Dermis microvascular lymphatic vessel endothelial cell (primary cell): ENCODE measurements at regions not wholly inside any gene's neighbourhood (a gene's known extent, or its start where the extent isn't known, plus 50 kb on each side); places are given as distances from the start of the nearest gene placed in this dataset.

Experiments
- DNase-seq, 2 donors: peaks; one replicate each; pipeline versions ENCODE4 v3.0.0 to v3.0.0-alpha.2; 2010; ENCODE audit warnings: low read depth in 2 of 2

GRCh38 chr14:101191721-101192660, 288.5 kb upstream of the RTL1 start:
- no peak for DNase-seq

- no peak for DNase-seq
Observed at GRCh38 chr14:101192661-101193000, 289.1 kb upstream of the RTL1 start.

- DNase-seq, result no peak
Observed at GRCh38 chr14:101193106-101193844, 289.8 kb upstream of the RTL1 start.

GRCh38 chr14:101193845-101194372, 290.4 kb upstream of the RTL1 start:
- DNase-seq, result no peak

GRCh38 chr14:101194373-101195308, 291.1 kb upstream of the RTL1 start:
- no peak for DNase-seq

GRCh38 chr14:101195309-101195901, 291.9 kb upstream of the RTL1 start:
- DNase-seq, result no peak

- no peak for DNase-seq
Observed at GRCh38 chr14:101196051-101196712, 292.7 kb upstream of the RTL1 start.

GRCh38 chr14:101196795-101197590, 293.5 kb upstream of the RTL1 start:
- no peak for DNase-seq

GRCh38 chr14:101197595-101198397, 294.3 kb upstream of the RTL1 start:
- no peak for DNase-seq

GRCh38 chr14:101198398-101199027, 295.0 kb upstream of the RTL1 start:
- DNase-seq, result no peak

GRCh38 chr14:101199028-101199770, 295.7 kb upstream of the RTL1 start:
- no peak for DNase-seq

- DNase-seq, result no peak
Observed at GRCh38 chr14:101200008-101200649, 296.6 kb upstream of the RTL1 start.

- DNase-seq, result no peak
Observed at GRCh38 chr14:101200650-101201516, 297.4 kb upstream of the RTL1 start.

- DNase-seq, result no peak
Observed at GRCh38 chr14:101201535-101202151, 298.1 kb upstream of the RTL1 start.

GRCh38 chr14:101202627-101203404, 299.3 kb upstream of the RTL1 start:
- no peak for DNase-seq
